Glutamatergic neuron (in vitro differentiated cells): ENCODE measurements at regions not wholly inside any gene's neighbourhood (a gene's known extent, or its start where the extent isn't known, plus 50 kb on each side); places are given as distances from the start of the nearest gene placed in this dataset.

Source experiments
- DNase-seq: peaks from one replicate; pipeline ENCODE4 v3.0.0; 2022
- H3K27ac Mint-ChIP-seq: one replicate; pipeline ENCODE4 v1.8.0; 2020; ENCODE audit warnings: mild to moderate bottlenecking, mixed read lengths, inconsistent platforms; ENCODE audit not compliant: unreplicated experiment
- H3K27me3 Mint-ChIP-seq: one replicate; pipeline ENCODE4 v1.8.0; 2020; ENCODE audit warnings: mild to moderate bottlenecking, moderate library complexity, mixed read lengths, inconsistent platforms; ENCODE audit not compliant: unreplicated experiment
- H3K36me3 Mint-ChIP-seq: one replicate; pipeline ENCODE4 v1.8.0; 2020; ENCODE audit warnings: mild to moderate bottlenecking, mixed read lengths, inconsistent platforms; ENCODE audit not compliant: unreplicated experiment
- H3K4me1 Mint-ChIP-seq: one replicate; pipeline ENCODE4 v1.8.0; 2020; ENCODE audit warnings: mild to moderate bottlenecking, low read depth, mixed read lengths, inconsistent platforms; ENCODE audit not compliant: unreplicated experiment
- H3K4me3 Mint-ChIP-seq: one replicate; pipeline ENCODE4 v1.8.0; 2020; ENCODE audit warnings: mild to moderate bottlenecking, mixed read lengths, inconsistent platforms; ENCODE audit not compliant: unreplicated experiment
- H3K9me3 Mint-ChIP-seq: one replicate; pipeline ENCODE4 v1.8.0; 2020; ENCODE audit warnings: mild to moderate bottlenecking, moderate library complexity, mixed read lengths, inconsistent platforms; ENCODE audit not compliant: unreplicated experiment
- TF ChIP-seq, protein P1 (sequence below): fragments of 200-600 bp; sonication (generic); IDR thresholded peaks from one replicate; pipeline ENCODE4 v1.5.0; 2021; ENCODE audit not compliant: partially characterized antibody, unreplicated experiment

DNA sequence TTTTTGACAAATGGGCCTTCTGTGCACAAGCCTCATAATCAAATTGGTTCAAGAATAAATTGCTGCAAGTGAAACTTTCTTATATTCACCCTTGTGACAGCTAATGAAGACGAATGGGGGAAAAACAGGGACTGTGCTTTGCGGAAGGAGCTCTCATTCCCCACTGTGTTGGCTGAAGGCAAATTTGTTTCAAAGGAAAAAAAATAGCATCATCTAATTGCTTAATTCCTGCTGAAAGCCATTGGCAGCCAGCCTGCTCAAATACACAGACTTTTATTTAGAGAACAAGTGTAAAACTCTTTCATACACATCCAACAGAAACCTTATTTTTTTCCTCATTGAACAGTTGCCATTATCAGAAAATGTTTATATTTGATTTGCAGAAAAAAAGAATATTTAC lies 172.3 kb downstream of the ARL6IP6 start:
- H3K27me3 Mint-ChIP-seq, result no peaks in the 10 kb centered on the region
- TF ChIP-seq, protein P1, sequence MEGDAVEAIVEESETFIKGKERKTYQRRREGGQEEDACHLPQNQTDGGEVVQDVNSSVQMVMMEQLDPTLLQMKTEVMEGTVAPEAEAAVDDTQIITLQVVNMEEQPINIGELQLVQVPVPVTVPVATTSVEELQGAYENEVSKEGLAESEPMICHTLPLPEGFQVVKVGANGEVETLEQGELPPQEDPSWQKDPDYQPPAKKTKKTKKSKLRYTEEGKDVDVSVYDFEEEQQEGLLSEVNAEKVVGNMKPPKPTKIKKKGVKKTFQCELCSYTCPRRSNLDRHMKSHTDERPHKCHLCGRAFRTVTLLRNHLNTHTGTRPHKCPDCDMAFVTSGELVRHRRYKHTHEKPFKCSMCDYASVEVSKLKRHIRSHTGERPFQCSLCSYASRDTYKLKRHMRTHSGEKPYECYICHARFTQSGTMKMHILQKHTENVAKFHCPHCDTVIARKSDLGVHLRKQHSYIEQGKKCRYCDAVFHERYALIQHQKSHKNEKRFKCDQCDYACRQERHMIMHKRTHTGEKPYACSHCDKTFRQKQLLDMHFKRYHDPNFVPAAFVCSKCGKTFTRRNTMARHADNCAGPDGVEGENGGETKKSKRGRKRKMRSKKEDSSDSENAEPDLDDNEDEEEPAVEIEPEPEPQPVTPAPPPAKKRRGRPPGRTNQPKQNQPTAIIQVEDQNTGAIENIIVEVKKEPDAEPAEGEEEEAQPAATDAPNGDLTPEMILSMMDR, result no peak

DNA sequence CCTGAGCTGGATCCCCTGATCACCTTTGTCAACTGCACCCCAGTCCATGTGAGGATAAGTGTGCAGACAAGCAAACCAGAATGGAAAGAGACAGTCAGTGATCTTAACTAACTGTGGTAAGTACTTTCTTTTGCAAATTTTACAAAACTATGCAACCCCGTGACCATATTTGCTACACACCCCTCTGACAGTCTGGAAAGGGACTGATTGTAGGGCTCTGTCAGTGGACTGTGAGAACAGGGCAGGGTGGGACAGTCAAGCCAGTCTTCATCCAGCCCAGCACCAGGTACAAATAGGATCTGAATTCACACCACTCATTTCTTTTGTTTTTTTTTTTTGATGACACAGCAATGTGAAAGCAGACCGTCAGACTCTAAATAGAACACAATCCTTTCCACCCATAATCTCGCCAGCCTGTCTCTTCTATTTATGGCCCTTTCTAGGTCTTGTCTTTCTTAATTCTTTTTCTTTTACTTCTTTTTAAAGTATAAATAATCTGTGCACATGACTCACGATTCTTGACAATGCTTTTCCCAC lies 165.6 kb downstream of the ARL6IP6 start:
- no peaks in the 10 kb centered on the region for H3K36me3 Mint-ChIP-seq
- no peak overlapping the region for H3K27ac Mint-ChIP-seq
- H3K4me3 Mint-ChIP-seq, result no peak overlapping the region
- H3K27me3 Mint-ChIP-seq, result no peaks in the 10 kb centered on the region
- no peak for DNase-seq
- no peaks in the 10 kb centered on the region for H3K4me1 Mint-ChIP-seq
- TF ChIP-seq, protein P1, result no peak
- no peaks in the 10 kb centered on the region for H3K9me3 Mint-ChIP-seq

More for the DNA sequence above, 172.3 kb downstream of the ARL6IP6 start:
- H3K27ac Mint-ChIP-seq, result no peak overlapping the region
- no peak overlapping the region for H3K4me3 Mint-ChIP-seq
- H3K9me3 Mint-ChIP-seq, result no peaks in the 10 kb centered on the region
- no peaks in the 10 kb centered on the region for H3K36me3 Mint-ChIP-seq
- no peaks in the 10 kb centered on the region for H3K4me1 Mint-ChIP-seq
- no peak for DNase-seq

DNA sequence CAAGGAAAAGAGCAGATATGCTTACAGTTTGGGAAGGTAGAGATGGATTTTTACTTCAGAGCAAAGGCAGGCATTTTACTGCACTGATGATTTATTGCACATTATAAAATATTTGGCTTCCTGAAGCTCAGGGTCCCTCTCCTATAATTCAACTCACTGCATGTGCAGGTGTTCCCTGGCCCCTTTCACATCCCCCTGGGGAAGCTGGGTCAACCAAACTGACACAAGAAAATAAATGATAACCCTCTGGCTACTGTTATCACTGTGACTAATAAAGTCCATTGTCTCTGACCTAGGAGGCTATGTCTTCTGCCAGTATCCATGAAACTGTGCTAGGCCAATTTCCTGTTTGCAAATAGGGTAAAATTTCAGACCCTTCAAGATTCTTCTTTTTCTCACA lies 163.1 kb downstream of the ARL6IP6 start:
- Mint-ChIP-seq H3K36me3 (no peaks in the 10 kb centered on the region), H3K27ac (no peak overlapping the region), H3K27me3 (peaks cover 3% of the 10 kb centered on the region), H3K4me1 (no peaks in the 10 kb centered on the region), H3K4me3 (no peak overlapping the region), H3K9me3 (no peaks in the 10 kb centered on the region)
- DNase-seq, result no peak
- TF ChIP-seq, protein P1, result no peak

DNA sequence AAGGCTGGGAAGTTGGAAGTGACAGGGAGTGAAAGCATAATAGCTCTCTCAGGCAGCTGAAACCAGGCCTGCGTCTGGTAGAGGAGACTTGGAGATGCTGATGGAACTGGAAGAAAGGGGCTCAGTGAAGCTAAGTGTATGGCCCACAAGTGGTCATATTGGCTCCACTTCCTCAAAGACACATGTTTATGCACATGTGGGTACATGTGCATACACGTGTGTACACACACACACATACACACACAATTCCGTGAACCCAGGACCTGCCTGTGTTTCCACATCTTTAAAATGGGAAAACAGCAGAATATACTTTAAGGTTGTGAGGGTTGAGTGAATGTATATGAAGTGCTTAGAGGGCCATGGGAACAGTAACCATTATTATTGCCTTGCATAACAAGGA lies 160.9 kb downstream of the ARL6IP6 start:
- no peak for DNase-seq
- Mint-ChIP-seq H3K4me1 (no peaks in the 10 kb centered on the region), H3K4me3 (no peak overlapping the region), H3K36me3 (no peaks in the 10 kb centered on the region), H3K27ac (no peak overlapping the region), H3K27me3 (peaks cover 3% of the 10 kb centered on the region), H3K9me3 (no peaks in the 10 kb centered on the region)
- TF ChIP-seq, protein P1, result no peak

GRCh38 chr2:152875701-152876695 lies 157.6 kb downstream of the ARL6IP6 start:
- no peaks in the 10 kb centered on the region for H3K36me3 Mint-ChIP-seq
- no peak for DNase-seq
- H3K9me3 Mint-ChIP-seq, result no peaks in the 10 kb centered on the region
- no peak overlapping the region for H3K27ac Mint-ChIP-seq
- H3K27me3 Mint-ChIP-seq, result peaks cover 3% of the 10 kb centered on the region
- H3K4me3 Mint-ChIP-seq, result no peak overlapping the region
- TF ChIP-seq, protein P1, result no peak
- H3K4me1 Mint-ChIP-seq, result no peaks in the 10 kb centered on the region
